Astrocyte of the spinal cord (primary cell): ENCODE measurements at regions not wholly inside any gene's neighbourhood (a gene's known extent, or its start where the extent isn't known, plus 50 kb on each side); places are given as distances from the start of the nearest gene placed in this dataset.
A peak's percentile ranks its signal among the peaks of the same experiment; 100 is the strongest.

Experiments
- DNase-seq: peaks from one replicate; pipeline ENCODE4 v3.0.0; 2011; ENCODE audit warnings: low read depth, low spot score
- H3K4me3 ChIP-seq: 2 replicates; pipeline ENCODE4 v1.5.1; 2011; ENCODE audit warnings: low read depth, mild to moderate bottlenecking, low read length, moderate library complexity
- CTCF ChIP-seq: IDR thresholded peaks from 2 replicates; pipeline ENCODE4 v1.5.1; 2012; ENCODE audit warnings: low read depth, mild to moderate bottlenecking, low read length, inconsistent platforms
- in situ Hi-C: cut with HindIII; loops from 2 replicates; pipeline ENCODE4 v1.10.0; 2017; ENCODE audit warnings: low sequenced_read_pairs

DNA sequence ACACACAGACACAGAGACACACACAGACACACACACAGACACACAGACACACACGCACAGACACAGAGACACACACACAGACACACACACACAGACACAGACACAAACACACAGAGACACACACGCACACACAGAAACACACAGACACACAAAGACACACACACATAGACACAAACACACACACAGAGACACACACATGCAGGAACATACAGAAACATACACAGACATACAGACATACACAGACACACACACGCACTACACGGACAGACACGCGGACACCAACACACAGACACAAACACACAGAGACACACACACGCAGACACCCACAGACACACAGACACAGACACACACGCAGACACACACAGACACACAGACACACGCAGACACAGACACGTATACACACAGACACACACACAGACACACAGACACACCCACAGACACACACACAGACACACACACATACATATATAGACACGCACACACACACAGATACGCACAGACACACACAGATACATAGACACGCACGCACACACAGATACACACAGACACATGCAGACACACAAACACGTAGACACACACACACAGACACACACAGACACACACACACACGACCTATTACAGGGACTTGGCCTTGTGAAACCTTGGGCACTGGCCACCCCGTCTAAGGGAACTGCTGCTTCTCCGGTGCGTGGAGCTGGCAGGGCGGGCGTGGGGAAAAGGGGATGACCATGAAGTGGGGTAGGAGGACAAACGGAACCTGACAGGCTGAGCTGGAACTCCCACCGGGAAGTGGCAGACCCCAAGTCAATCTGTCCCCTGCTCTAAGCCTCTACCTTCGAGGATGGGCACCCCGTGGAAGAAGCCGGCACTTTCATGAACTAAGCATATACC, 211.4 kb downstream of the TFCP2L1 start:
- no peak for DNase-seq
- TF ChIP-seq CTCF = no peak
- H3K4me3 ChIP-seq = no peak overlapping the region
- in situ Hi-C loops = loop anchor here (25.0 kb wide), 1 partner anchor 386 kb away; no protein-coding TSS in a partner anchor

GRCh38 chr2:121074293-121074932, 210.6 kb downstream of the TFCP2L1 start:
- in situ Hi-C loops = loop anchor here (25.0 kb wide), 1 partner anchor 387 kb away; no protein-coding TSS in a partner anchor
- no peak for TF ChIP-seq CTCF
- H3K4me3 ChIP-seq = no peak overlapping the region
- no peak for DNase-seq

- in situ Hi-C loops = no loop called here
- no peak for TF ChIP-seq CTCF
- peak; percentile 95 for DNase-seq
- H3K4me3 ChIP-seq = peak overlapping the region; percentile 15
Measured at GRCh38 chr2:121075006-121075551, 209.9 kb downstream of the TFCP2L1 start.

- in situ Hi-C loops = no loop called here
- no peak for TF ChIP-seq CTCF
- no peak for DNase-seq
- peak overlapping the region; percentile 15 for H3K4me3 ChIP-seq
Measured at GRCh38 chr2:121075641-121076497, 209.1 kb downstream of the TFCP2L1 start.

DNA sequence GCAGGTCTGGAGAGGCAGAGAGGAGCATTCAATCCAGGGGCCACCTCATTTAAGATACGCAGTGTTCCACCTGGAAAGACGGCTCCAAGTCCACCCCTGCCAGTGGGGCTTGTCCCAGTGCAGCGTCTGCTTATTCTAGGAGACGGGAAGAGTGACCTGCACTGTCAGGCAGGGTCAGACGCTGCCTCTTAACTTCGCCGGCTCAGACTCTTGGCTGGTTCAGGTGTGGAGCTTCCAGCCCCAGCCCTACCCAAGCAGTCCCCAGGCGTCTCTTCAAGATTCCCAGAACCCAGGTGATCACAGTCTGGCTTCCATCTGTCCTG, 208.5 kb downstream of the TFCP2L1 start:
- DNase-seq = no peak
- no peak overlapping the region for H3K4me3 ChIP-seq
- in situ Hi-C loops = no loop called here
- no peak for TF ChIP-seq CTCF
